ENCODE measurements at regions not wholly inside any gene's neighbourhood (a gene's known extent, or its start where the extent isn't known, plus 50 kb on each side); places are given as distances from the start of the nearest gene placed in this dataset.

- in situ Hi-C loops (cut with MboI; ENCODE audit: low pct_unique_long_range_greater_than_20kb, low sequenced_read_pairs, unreplicated experiment) = no loop called here
- TF ChIP-seq CTCF (IDR thresholded peaks at IDR 0.05; ENCODE audit: extremely low read depth, insufficient read depth, missing control alignments) = no peak
- DNase-seq (ENCODE audit: low spot score) = no peak
These were observed 119.6 kb upstream of the IGLL5 start for GRCh38 chr22:22767876-22768602.

GRCh38 chr22:22768885-22769284, 118.7 kb upstream of the IGLL5 start:
- in situ Hi-C loops (cut with MboI; ENCODE audit: low pct_unique_long_range_greater_than_20kb, low sequenced_read_pairs, unreplicated experiment) = no loop called here
- DNase-seq (ENCODE audit: low spot score) = no peak
- no peak for TF ChIP-seq CTCF (IDR thresholded peaks at IDR 0.05; ENCODE audit: extremely low read depth, insufficient read depth, missing control alignments)

GRCh38 chr22:22769434-22770279, 118.0 kb upstream of the IGLL5 start:
- TF ChIP-seq CTCF (IDR thresholded peaks at IDR 0.05; ENCODE audit: extremely low read depth, insufficient read depth, missing control alignments) = no peak
- in situ Hi-C loops (cut with MboI; ENCODE audit: low pct_unique_long_range_greater_than_20kb, low sequenced_read_pairs, unreplicated experiment) = no loop called here
- DNase-seq (ENCODE audit: low spot score) = no peak

GRCh38 chr22:22770280-22770871, 117.2 kb upstream of the IGLL5 start:
- TF ChIP-seq CTCF (IDR thresholded peaks at IDR 0.05; ENCODE audit: extremely low read depth, insufficient read depth, missing control alignments) = peak; percentile 33
- no peak for DNase-seq (ENCODE audit: low spot score)
- in situ Hi-C loops (cut with MboI; ENCODE audit: low pct_unique_long_range_greater_than_20kb, low sequenced_read_pairs, unreplicated experiment) = no loop called here

GRCh38 chr22:22770881-22771280, 116.7 kb upstream of the IGLL5 start:
- TF ChIP-seq CTCF (IDR thresholded peaks at IDR 0.05; ENCODE audit: extremely low read depth, insufficient read depth, missing control alignments) = no peak
- no peak for DNase-seq (ENCODE audit: low spot score)
- in situ Hi-C loops (cut with MboI; ENCODE audit: low pct_unique_long_range_greater_than_20kb, low sequenced_read_pairs, unreplicated experiment) = no loop called here

- DNase-seq (ENCODE audit: low spot score) = no peak
- no peak for TF ChIP-seq CTCF (IDR thresholded peaks at IDR 0.05; ENCODE audit: extremely low read depth, insufficient read depth, missing control alignments)
- in situ Hi-C loops (cut with MboI; ENCODE audit: low pct_unique_long_range_greater_than_20kb, low sequenced_read_pairs, unreplicated experiment) = no loop called here
These were observed 115.8 kb upstream of the IGLL5 start for GRCh38 chr22:22771696-22772377.
